SK-N-SH (cell line): ENCODE measurements at regions not wholly inside any gene's neighbourhood (a gene's known extent, or its start where the extent isn't known, plus 50 kb on each side); places are given as distances from the start of the nearest gene placed in this dataset.

Experiments
- RCOR1 ChIP-seq: fragments of 150-350 bp; IDR thresholded peaks from 2 replicates; pipeline ENCODE4 v1.6.1; 2017; ENCODE audit warnings: antibody characterized with exemption, low read length
- USF2 ChIP-seq: fragments of 150-350 bp; IDR thresholded peaks from 2 replicates; pipeline ENCODE4 v1.6.1; 2017; ENCODE audit warnings: antibody characterized with exemption, low read length, low read depth, borderline replicate concordance
- TF ChIP-seq, protein P1 (sequence below): fragments of 200-600 bp; sonication (generic); IDR thresholded peaks from 2 replicates; pipeline ENCODE4 v1.6.1; 2017; ENCODE audit warnings: antibody characterized with exemption, mild to moderate bottlenecking, moderate library complexity

GRCh38 chr10:107971973-107972372 is 807.5 kb upstream of the SORCS1 start:
- no peak for TF ChIP-seq RCOR1
- TF ChIP-seq, protein P1, sequence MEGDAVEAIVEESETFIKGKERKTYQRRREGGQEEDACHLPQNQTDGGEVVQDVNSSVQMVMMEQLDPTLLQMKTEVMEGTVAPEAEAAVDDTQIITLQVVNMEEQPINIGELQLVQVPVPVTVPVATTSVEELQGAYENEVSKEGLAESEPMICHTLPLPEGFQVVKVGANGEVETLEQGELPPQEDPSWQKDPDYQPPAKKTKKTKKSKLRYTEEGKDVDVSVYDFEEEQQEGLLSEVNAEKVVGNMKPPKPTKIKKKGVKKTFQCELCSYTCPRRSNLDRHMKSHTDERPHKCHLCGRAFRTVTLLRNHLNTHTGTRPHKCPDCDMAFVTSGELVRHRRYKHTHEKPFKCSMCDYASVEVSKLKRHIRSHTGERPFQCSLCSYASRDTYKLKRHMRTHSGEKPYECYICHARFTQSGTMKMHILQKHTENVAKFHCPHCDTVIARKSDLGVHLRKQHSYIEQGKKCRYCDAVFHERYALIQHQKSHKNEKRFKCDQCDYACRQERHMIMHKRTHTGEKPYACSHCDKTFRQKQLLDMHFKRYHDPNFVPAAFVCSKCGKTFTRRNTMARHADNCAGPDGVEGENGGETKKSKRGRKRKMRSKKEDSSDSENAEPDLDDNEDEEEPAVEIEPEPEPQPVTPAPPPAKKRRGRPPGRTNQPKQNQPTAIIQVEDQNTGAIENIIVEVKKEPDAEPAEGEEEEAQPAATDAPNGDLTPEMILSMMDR: no peak
- TF ChIP-seq USF2: no peak
